Spleen (tissue), 11 donors: ENCODE measurements at regions not wholly inside any gene's neighbourhood (a gene's known extent, or its start where the extent isn't known, plus 50 kb on each side); places are given as distances from the start of the nearest gene placed in this dataset.
A peak's percentile ranks its signal among the peaks of the same experiment; 100 is the strongest.

Experiments
- DNase-seq: peaks from one replicate; pipeline ENCODE4 v3.0.0-alpha.2; 2020
- H3K27ac ChIP-seq, 8 donors: fragments of 200-600 bp; sonication (generic) in 7 of 8; 1 replicate in 4 of 8; 2 replicates in 4 of 8; pipeline versions ENCODE4 v1.5.0 to v1.8.0; 2016 to 2021; ENCODE audit warnings: inconsistent platforms in 4 of 8, mild to moderate bottlenecking in 4 of 8, moderate library complexity in 1 of 8
- H3K27me3 ChIP-seq, 7 donors: fragments of 200-600 bp; sonication (generic) in 6 of 7; replicated peaks in 1 of 7; 1 replicate in 4 of 7; 2 replicates in 3 of 7; pipeline versions ENCODE4 v1.5.0 to v1.8.0; 2016 to 2021; ENCODE audit warnings: inconsistent platforms in 3 of 7, mild to moderate bottlenecking in 1 of 7
- H3K36me3 ChIP-seq, 6 donors: fragments of 200-600 bp; sonication (generic) in 5 of 6; 1 replicate in 4 of 6; 2 replicates in 2 of 6; pipeline versions ENCODE4 v1.5.0 to v1.8.0; 2016 to 2021; ENCODE audit warnings: inconsistent platforms in 2 of 6
- H3K4me1 ChIP-seq, 6 donors: fragments of 200-600 bp; sonication (generic) in 5 of 6; 1 replicate in 3 of 6; 2 replicates in 3 of 6; pipeline versions ENCODE4 v1.5.0 to v1.8.0; 2016 to 2021; ENCODE audit warnings: inconsistent platforms in 3 of 6
- H3K4me3 ChIP-seq, 8 donors: fragments of 200-600 bp; sonication (generic) in 7 of 8; 1 replicate in 4 of 8; 2 replicates in 4 of 8; pipeline versions ENCODE4 v1.5.0 to v1.8.0; 2016 to 2021; ENCODE audit warnings: inconsistent platforms in 4 of 8, mild to moderate bottlenecking in 4 of 8, moderate library complexity in 2 of 8
- H3K9me3 ChIP-seq, 8 donors: fragments of 200-600 bp; sonication (generic) in 7 of 8; 1 replicate in 4 of 8; 2 replicates in 4 of 8; pipeline versions ENCODE4 v1.5.0 to v1.8.0; 2016 to 2021; ENCODE audit warnings: inconsistent platforms in 4 of 8
- CTCF ChIP-seq, 11 experiments: fragments of 200-600 bp in 7 of 11; fragments of 450-650 bp in 4 of 11; sonication (generic) in 4 of 11; IDR thresholded peaks in 8 of 11; conservative IDR thresholded peaks in 3 of 11; 1 replicate in 7 of 11; 2 replicates in 4 of 11; pipeline versions ENCODE4 v1.4.0 to v1.8.0; 2016 to 2021; ENCODE audit warnings: antibody characterized with exemption in 11 of 11, inconsistent platforms in 4 of 11, mild to moderate bottlenecking in 1 of 11
- POLR2A ChIP-seq, 3 donors: fragments of 450-650 bp; IDR thresholded peaks; one replicate each; pipeline ENCODE4 v1.5.1; 2017; ENCODE audit warnings: antibody characterized with exemption in 3 of 3, mild to moderate bottlenecking in 1 of 3
- POLR2AphosphoS5 ChIP-seq, 3 donors: sonication (generic); formaldehyde crosslinking; IDR thresholded peaks; one replicate each; pipeline ENCODE4 v1.5.1; 2017; ENCODE audit warnings: antibody characterized with exemption in 3 of 3
- WGBS, 5 donors: extraction: QIAGEN DNeasy Blood & Tissue Kit in 3 of 5; methylation state at CpG; one replicate each; pipeline versions ENCODE4 v1.1.5 to v1.1.7; 2013 to 2018; 5-methylcytosine and 5-hydroxymethylcytosine counted together
- intact Hi-C: fragments of 100-400 bp; cut with DNase I; formaldehyde crosslinking; loops from one replicate; pipeline ENCODE4 v1.15.0; 2023; ENCODE audit warnings: low total_unique reads
- donor health status: healthy with polysubstance abuse.
- donor health status: DM: no; HTN: no; CAD: no; lungs with moderate emphysema.
- donor health status: DM: no; HTN: no; CAD: no.
- donor health status: Bipolar disorder and iron deficiency.
- donor health status: healthy.
- donor health status: DM: no; HTN: no; CAD: no.
- donor health status: DM: yes; HTN: yes; CAD: no.

GRCh38 chr11:69209038-69209350 lies 53.3 kb downstream of the SMIM38 start:
- intact Hi-C loops, result no loop called here
- TF ChIP-seq POLR2A (IDR thresholded peaks at IDR 0.05) (no peak), CTCF (IDR thresholded peaks at IDR 0.05 in 8 of 11, conservative IDR thresholded peaks at IDR 0.05 in 3 of 11) (no peak), POLR2AphosphoS5 (IDR thresholded peaks at IDR 0.05) (no peak)
- no peaks in the 10 kb centered on the region for H3K36me3 ChIP-seq
- no peak overlapping the region for H3K4me3 ChIP-seq
- H3K27ac ChIP-seq, result no peak overlapping the region
- peaks cover 0 to 10% (median 2%) of the 10 kb centered on the region in 6 donors for H3K4me1 ChIP-seq
- peak; percentile 56 for DNase-seq
- WGBS, 5 donors, result 92 to 95% (median 94%) methylated on average over 8 of the region's 8 CpGs
- peaks cover 0 to 10% (median 0%) of the 10 kb centered on the region in 8 donors for H3K9me3 ChIP-seq
- peaks cover 0 to 19% (median 0%) of the 10 kb centered on the region in 7 donors for H3K27me3 ChIP-seq

GRCh38 chr11:69209421-69210309 lies 53.9 kb downstream of the SMIM38 start:
- Histone ChIP-seq H3K4me1 (peaks cover 0 to 10% (median 2%) of the 10 kb centered on the region in 6 donors), H3K27ac (no peak overlapping the region), H3K9me3 (peaks cover 0 to 10% (median 0%) of the 10 kb centered on the region in 8 donors), H3K36me3 (no peaks in the 10 kb centered on the region), H3K27me3 (peaks cover 0 to 19% (median 0%) of the 10 kb centered on the region in 7 donors), H3K4me3 (no peak overlapping the region)
- intact Hi-C loops, result no loop called here
- DNase-seq, result peak; percentile 66
- WGBS, 5 donors, result 77 to 91% (median 84%) methylated on average over 23 of the region's 23 CpGs
- TF ChIP-seq POLR2AphosphoS5 (IDR thresholded peaks at IDR 0.05) (no peak), POLR2A (IDR thresholded peaks at IDR 0.05) (no peak), CTCF (IDR thresholded peaks at IDR 0.05 in 8 of 11, conservative IDR thresholded peaks at IDR 0.05 in 3 of 11) (no peak)

- Histone ChIP-seq H3K4me1 (peaks cover 0 to 10% (median 2%) of the 10 kb centered on the region in 6 donors), H3K36me3 (no peaks in the 10 kb centered on the region), H3K27me3 (peaks cover 0 to 19% (median 0%) of the 10 kb centered on the region in 7 donors), H3K27ac (no peak overlapping the region), H3K9me3 (peaks cover 0 to 10% (median 0%) of the 10 kb centered on the region in 8 donors), H3K4me3 (no peak overlapping the region)
- intact Hi-C loops, result no loop called here
- 50 to 76% (median 55%) methylated on average over 9 to 12 of the region's 12 CpGs for WGBS, 5 donors
- TF ChIP-seq POLR2AphosphoS5 (IDR thresholded peaks at IDR 0.05), result no peak
- no peak for TF ChIP-seq CTCF (IDR thresholded peaks at IDR 0.05 in 8 of 11, conservative IDR thresholded peaks at IDR 0.05 in 3 of 11)
- no peak for TF ChIP-seq POLR2A (IDR thresholded peaks at IDR 0.05)
- DNase-seq, result peak; percentile 54
Measured at GRCh38 chr11:69210310-69211035, 54.7 kb downstream of the SMIM38 start.

- DNase-seq, result no peak
- intact Hi-C loops, result no loop called here
- no peak overlapping the region for H3K4me3 ChIP-seq
- peaks cover 0 to 10% (median 2%) of the 10 kb centered on the region in 6 donors for H3K4me1 ChIP-seq
- TF ChIP-seq POLR2A (IDR thresholded peaks at IDR 0.05), result no peak
- TF ChIP-seq CTCF (IDR thresholded peaks at IDR 0.05 in 8 of 11, conservative IDR thresholded peaks at IDR 0.05 in 3 of 11), result no peak
- TF ChIP-seq POLR2AphosphoS5 (IDR thresholded peaks at IDR 0.05), result no peak
- no peaks in the 10 kb centered on the region for H3K36me3 ChIP-seq
- peaks cover 0 to 19% (median 0%) of the 10 kb centered on the region in 7 donors for H3K27me3 ChIP-seq
- WGBS, 5 donors, result 43 to 60% (median 58%) methylated on average over 6 of the region's 6 CpGs
- H3K27ac ChIP-seq, result no peak overlapping the region
- peaks cover 0 to 10% (median 0%) of the 10 kb centered on the region in 8 donors for H3K9me3 ChIP-seq
Measured at GRCh38 chr11:69211540-69211919, 55.8 kb downstream of the SMIM38 start.
